ENCODE measurements at regions not wholly inside any gene's neighbourhood (a gene's known extent, or its start where the extent isn't known, plus 50 kb on each side); places are given as distances from the start of the nearest gene placed in this dataset.

GRCh38 chr15:77853008-77853328, 220.3 kb upstream of the LINGO1 start:
- in situ Hi-C loops (cut with HindIII; ENCODE audit: low sequenced_read_pairs): no loop called here
- no peak for DNase-seq (ENCODE audit: low spot score)

- in situ Hi-C loops (cut with HindIII; ENCODE audit: low sequenced_read_pairs): no loop called here
- DNase-seq (ENCODE audit: low spot score): no peak
Measured at GRCh38 chr15:77852241-77853007, 219.7 kb upstream of the LINGO1 start.

GRCh38 chr15:77851691-77852090, 219.0 kb upstream of the LINGO1 start:
- DNase-seq (ENCODE audit: low spot score): no peak
- in situ Hi-C loops (cut with HindIII; ENCODE audit: low sequenced_read_pairs): no loop called here

GRCh38 chr15:77851086-77851485, 218.4 kb upstream of the LINGO1 start:
- DNase-seq (ENCODE audit: low spot score): no peak

GRCh38 chr15:77846986-77847385, 214.3 kb upstream of the LINGO1 start:
- DNase-seq (ENCODE audit: low spot score): no peak
- in situ Hi-C loops (cut with HindIII; ENCODE audit: low sequenced_read_pairs): no loop called here

More at GRCh38 chr15:77851086-77851485, 218.4 kb upstream of the LINGO1 start:
- in situ Hi-C loops (cut with HindIII; ENCODE audit: low sequenced_read_pairs): no loop called here

GRCh38 chr15:77846360-77846759, 213.6 kb upstream of the LINGO1 start:
- DNase-seq (ENCODE audit: low spot score): no peak
- in situ Hi-C loops (cut with HindIII; ENCODE audit: low sequenced_read_pairs): no loop called here

GRCh38 chr15:77844798-77845446, 212.2 kb upstream of the LINGO1 start:
- no peak for DNase-seq (ENCODE audit: low spot score)
- in situ Hi-C loops (cut with HindIII; ENCODE audit: low sequenced_read_pairs): no loop called here

GRCh38 chr15:77843546-77843945, 210.8 kb upstream of the LINGO1 start:
- in situ Hi-C loops (cut with HindIII; ENCODE audit: low sequenced_read_pairs): no loop called here
- no peak for DNase-seq (ENCODE audit: low spot score)

- in situ Hi-C loops (cut with HindIII; ENCODE audit: low sequenced_read_pairs): no loop called here
- DNase-seq (ENCODE audit: low spot score): no peak
Measured at GRCh38 chr15:77840991-77841775, 208.5 kb upstream of the LINGO1 start.

GRCh38 chr15:77839970-77840905, 207.5 kb upstream of the LINGO1 start:
- DNase-seq (ENCODE audit: low spot score): no peak
- in situ Hi-C loops (cut with HindIII; ENCODE audit: low sequenced_read_pairs): no loop called here

- in situ Hi-C loops (cut with HindIII; ENCODE audit: low sequenced_read_pairs): no loop called here
- no peak for DNase-seq (ENCODE audit: low spot score)
Measured at GRCh38 chr15:77839456-77839855, 206.7 kb upstream of the LINGO1 start.

- in situ Hi-C loops (cut with HindIII; ENCODE audit: low sequenced_read_pairs): no loop called here
- DNase-seq (ENCODE audit: low spot score): no peak
Measured at GRCh38 chr15:77838595-77838994, 205.9 kb upstream of the LINGO1 start.

- in situ Hi-C loops (cut with HindIII; ENCODE audit: low sequenced_read_pairs): no loop called here
- DNase-seq (ENCODE audit: low spot score): no peak
Measured at GRCh38 chr15:77838061-77838460, 205.3 kb upstream of the LINGO1 start.

GRCh38 chr15:77837649-77838025, 204.9 kb upstream of the LINGO1 start:
- in situ Hi-C loops (cut with HindIII; ENCODE audit: low sequenced_read_pairs): no loop called here
- DNase-seq (ENCODE audit: low spot score): no peak

- DNase-seq (ENCODE audit: low spot score): no peak
- in situ Hi-C loops (cut with HindIII; ENCODE audit: low sequenced_read_pairs): no loop called here
Measured at GRCh38 chr15:77836906-77837648, 204.4 kb upstream of the LINGO1 start.

- in situ Hi-C loops (cut with HindIII; ENCODE audit: low sequenced_read_pairs): no loop called here
- peak; percentile 31 for DNase-seq (ENCODE audit: low spot score)
Measured at GRCh38 chr15:77836121-77836692, 203.5 kb upstream of the LINGO1 start.

- in situ Hi-C loops (cut with HindIII; ENCODE audit: low sequenced_read_pairs): no loop called here
- no peak for DNase-seq (ENCODE audit: low spot score)
Measured at GRCh38 chr15:77834276-77834990, 201.7 kb upstream of the LINGO1 start.

- no peak for DNase-seq (ENCODE audit: low spot score)
- in situ Hi-C loops (cut with HindIII; ENCODE audit: low sequenced_read_pairs): no loop called here
Measured at GRCh38 chr15:77832874-77833273, 200.2 kb upstream of the LINGO1 start.

Measured in G401 (cell line).